OCI-M2 (cell line): ENCODE measurements at regions not wholly inside any gene's neighbourhood (a gene's known extent, or its start where the extent isn't known, plus 50 kb on each side); places are given as distances from the start of the nearest gene placed in this dataset.

Source experiments
- DNase-seq: peaks from one replicate; lab custom pipeline; 2025; ENCODE audit not compliant: unreplicated experiment; lab: John Stamatoyannopoulos, UW

GRCh38 chr14:42190744-42191143 lies 584.1 kb downstream of the LRFN5 start:
- no peak for DNase-seq

GRCh38 chr14:42187846-42188245 lies 581.2 kb downstream of the LRFN5 start:
- DNase-seq, result no peak

- no peak for DNase-seq
These were observed 579.0 kb downstream of the LRFN5 start for GRCh38 chr14:42185718-42186117.

- no peak for DNase-seq
These were observed 567.7 kb downstream of the LRFN5 start for GRCh38 chr14:42174357-42174756.

GRCh38 chr14:42173206-42173605 lies 566.5 kb downstream of the LRFN5 start:
- no peak for DNase-seq

GRCh38 chr14:42172304-42172703 lies 565.6 kb downstream of the LRFN5 start:
- DNase-seq, result no peak

GRCh38 chr14:42163136-42163535 lies 556.5 kb downstream of the LRFN5 start:
- DNase-seq, result no peak

- no peak for DNase-seq
These were observed 552.5 kb downstream of the LRFN5 start for GRCh38 chr14:42159138-42159537.

- no peak for DNase-seq
These were observed 543.1 kb downstream of the LRFN5 start for GRCh38 chr14:42149609-42150261.

- DNase-seq, result no peak
These were observed 539.1 kb downstream of the LRFN5 start for GRCh38 chr14:42145766-42146165.

GRCh38 chr14:42143114-42143513 lies 536.4 kb downstream of the LRFN5 start:
- no peak for DNase-seq

GRCh38 chr14:42141328-42141727 lies 534.7 kb downstream of the LRFN5 start:
- DNase-seq, result no peak

GRCh38 chr14:42140831-42141279 lies 534.2 kb downstream of the LRFN5 start:
- no peak for DNase-seq

- no peak for DNase-seq
These were observed 533.3 kb downstream of the LRFN5 start for GRCh38 chr14:42140001-42140400.

GRCh38 chr14:42138406-42138805 lies 531.7 kb downstream of the LRFN5 start:
- no peak for DNase-seq

GRCh38 chr14:42130815-42131214 lies 524.1 kb downstream of the LRFN5 start:
- DNase-seq, result no peak

GRCh38 chr14:42123526-42123925 lies 516.9 kb downstream of the LRFN5 start:
- no peak for DNase-seq

- no peak for DNase-seq
These were observed 506.8 kb downstream of the LRFN5 start for GRCh38 chr14:42113358-42114069.

GRCh38 chr14:42112108-42112507 lies 505.4 kb downstream of the LRFN5 start:
- DNase-seq, result no peak

GRCh38 chr14:42111355-42111754 lies 504.7 kb downstream of the LRFN5 start:
- no peak for DNase-seq

GRCh38 chr14:42110167-42110566 lies 503.5 kb downstream of the LRFN5 start:
- DNase-seq, result no peak

GRCh38 chr14:42095155-42095554 lies 488.5 kb downstream of the LRFN5 start:
- DNase-seq, result no peak

GRCh38 chr14:42090122-42090521 lies 483.4 kb downstream of the LRFN5 start:
- no peak for DNase-seq
